Neural cell (in vitro differentiated cells): ENCODE measurements at regions not wholly inside any gene's neighbourhood (a gene's known extent, or its start where the extent isn't known, plus 50 kb on each side); places are given as distances from the start of the nearest gene placed in this dataset.

ENCODE experiments used
- H2AFZ ChIP-seq: fragments of 200-600, 300-800 bp; sonication (generic), shearing (Covaris generic); 2 replicates; pipeline ENCODE4 v1.6.0; 2014; ENCODE audit warnings: low read depth, mild to moderate bottlenecking, antibody characterized with exemption, low read length, moderate library complexity
- H3F3A ChIP-seq: fragments of 200-600 bp; shearing (Covaris generic); 2 replicates; pipeline ENCODE4 v1.6.1; 2016; ENCODE audit warnings: mild to moderate bottlenecking, moderate library complexity, mixed read lengths, antibody characterized with exemption, low read length; ENCODE audit not compliant: insufficient read depth, poor library complexity, severe bottlenecking
- H3K27ac ChIP-seq: fragments of 200-600, 300-800 bp; sonication (generic), shearing (Covaris generic); 2 replicates; pipeline ENCODE4 v1.5.1; 2014; ENCODE audit warnings: mild to moderate bottlenecking, low read length, moderate library complexity
- H3K27me3 ChIP-seq: fragments of 300-800, 200-600 bp; sonication (generic), shearing (Covaris generic); 2 replicates; pipeline ENCODE4 v1.6.0; 2014; ENCODE audit warnings: mild to moderate bottlenecking, low read depth, low read length, moderate library complexity; ENCODE audit not compliant: insufficient read depth
- H3K36me3 ChIP-seq: fragments of 300-800, 200-600 bp; sonication (generic), shearing (Covaris generic); 2 replicates; pipeline ENCODE4 v1.5.1; 2014; ENCODE audit warnings: mild to moderate bottlenecking, antibody characterized with exemption, low read length, moderate library complexity; ENCODE audit not compliant: insufficient read depth
- H3K4me2 ChIP-seq: fragments of 300-800, 200-600 bp; sonication (generic), shearing (Covaris generic); 2 replicates; pipeline ENCODE4 v1.6.0; 2014; ENCODE audit warnings: mild to moderate bottlenecking, low read length
- H3K4me3 ChIP-seq: fragments of 300-800, 200-600 bp; sonication (generic), shearing (Covaris generic); 2 replicates; pipeline ENCODE4 v1.5.1; 2014; ENCODE audit warnings: mild to moderate bottlenecking, low read length, moderate library complexity
- H3K79me2 ChIP-seq: fragments of 200-600 bp; shearing (Covaris generic); replicated peaks from 2 replicates; pipeline ENCODE4 v1.6.0; 2014; ENCODE audit warnings: mild to moderate bottlenecking, low read length, moderate library complexity; ENCODE audit not compliant: insufficient read depth
- H3K9ac ChIP-seq: fragments of 300-800, 200-600 bp; sonication (generic), shearing (Covaris generic); 2 replicates; pipeline ENCODE4 v1.6.1; 2016; ENCODE audit warnings: mild to moderate bottlenecking, low read length, mixed read lengths
- H3K9me2 ChIP-seq: fragments of 200-600 bp; shearing (Covaris generic); 2 replicates; pipeline ENCODE4 v1.6.1; 2016; ENCODE audit warnings: mild to moderate bottlenecking, low read length, mixed read lengths; ENCODE audit not compliant: insufficient read depth
- H3K9me3 ChIP-seq: fragments of 200-600, 300-800 bp; sonication (generic), shearing (Covaris generic); 2 replicates; pipeline ENCODE4 v1.6.1; 2016; ENCODE audit warnings: mild to moderate bottlenecking, mixed run types, low read length, moderate library complexity, mixed read lengths
- H4K20me1 ChIP-seq: fragments of 200-600 bp; shearing (Covaris generic); 2 replicates; pipeline ENCODE4 v1.6.1; 2016; ENCODE audit warnings: mild to moderate bottlenecking, mixed run types; ENCODE audit not compliant: insufficient read depth
- CTCF ChIP-seq: fragments of 450-650 bp; IDR thresholded peaks from 2 replicates; pipeline ENCODE4 v1.5.1; 2014; ENCODE audit warnings: antibody characterized with exemption, mild to moderate bottlenecking, moderate library complexity; ENCODE audit not compliant: poor library complexity, severe bottlenecking
- EP300 ChIP-seq: fragments of 450-650 bp; conservative IDR thresholded peaks from 2 replicates; pipeline ENCODE4 v1.6.1; 2014; ENCODE audit warnings: antibody characterized with exemption, mild to moderate bottlenecking, moderate library complexity; ENCODE audit not compliant: poor library complexity, severe bottlenecking
- EZH2 ChIP-seq: fragments of 200-600, 300-800 bp; shearing (Covaris generic), sonication (generic); IDR thresholded peaks from 2 replicates; pipeline ENCODE4 v1.6.1; 2014; ENCODE audit warnings: antibody characterized with exemption, low read length, borderline replicate concordance, mild to moderate bottlenecking; ENCODE audit not compliant: insufficient read depth, poor library complexity, severe bottlenecking
- MXI1 ChIP-seq: fragments of 450-650 bp; conservative IDR thresholded peaks from 2 replicates; pipeline ENCODE4 v1.6.1; 2014; ENCODE audit warnings: antibody characterized with exemption, mild to moderate bottlenecking; ENCODE audit not compliant: poor library complexity, severe bottlenecking
- POLR2AphosphoS5 ChIP-seq: IDR thresholded peaks from 2 replicates; pipeline ENCODE4 v1.6.1; 2012
- RAD21 ChIP-seq: fragments of 450-650 bp; conservative IDR thresholded peaks from 2 replicates; pipeline ENCODE4 v1.6.1; 2014; ENCODE audit warnings: antibody characterized with exemption, mild to moderate bottlenecking, moderate library complexity
- REST ChIP-seq: IDR thresholded peaks from 2 replicates; pipeline ENCODE4 v1.6.1; 2012; ENCODE audit warnings: borderline replicate concordance
- SMC3 ChIP-seq: fragments of 450-650 bp; conservative IDR thresholded peaks from 2 replicates; pipeline ENCODE4 v1.6.1; 2014; ENCODE audit warnings: antibody characterized with exemption, mild to moderate bottlenecking, moderate library complexity; ENCODE audit not compliant: poor library complexity
- TAF1 ChIP-seq: IDR thresholded peaks from 2 replicates; pipeline ENCODE4 v1.6.1; 2012; ENCODE audit warnings: low read depth

DNA sequence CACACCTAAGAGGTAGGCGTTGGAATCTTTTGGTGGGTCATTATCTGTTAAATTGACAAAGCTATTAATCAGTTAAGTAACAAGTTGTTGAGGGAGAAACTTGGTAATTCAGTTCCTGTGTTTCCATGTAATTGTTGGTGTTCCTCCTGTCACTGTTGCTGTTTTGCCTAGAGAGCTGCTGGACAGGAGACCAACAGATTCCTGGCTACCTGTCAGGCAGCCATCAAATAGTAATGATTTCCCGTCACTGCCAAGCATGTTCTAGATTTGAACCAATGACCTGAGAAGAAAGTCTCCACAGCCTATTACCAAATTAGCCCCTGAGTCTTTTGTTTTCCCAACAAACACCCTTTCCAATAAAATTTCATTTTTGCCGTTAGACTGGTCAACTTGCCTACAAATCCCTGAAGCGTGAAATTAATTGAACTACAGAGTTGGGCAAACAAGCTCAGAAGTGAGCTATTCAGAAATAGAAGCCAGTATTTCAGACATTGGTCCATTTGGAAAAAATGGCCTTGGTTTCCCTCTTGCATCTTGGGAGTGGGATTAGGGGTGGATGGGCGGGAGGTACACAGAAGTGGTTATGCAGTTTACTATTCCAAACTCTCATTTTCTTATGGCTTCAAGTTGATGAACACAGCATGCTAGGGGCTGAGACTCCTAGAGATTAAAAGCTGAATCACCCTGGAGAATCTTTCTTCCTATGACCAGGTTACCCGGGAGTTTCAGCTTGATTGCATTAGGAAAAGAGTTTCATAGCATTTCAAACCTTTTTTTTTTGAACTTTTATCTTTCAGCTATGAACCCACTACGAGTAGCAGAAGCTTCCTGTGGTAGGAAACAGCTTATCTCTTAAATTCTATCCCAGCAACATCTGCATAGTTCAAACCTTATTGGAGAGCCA lies 262.8 kb upstream of the MAF start:
- Histone ChIP-seq H3K79me2 (no peaks in the 10 kb centered on the region), H3K9me2 (no peaks in the 10 kb centered on the region), H4K20me1 (no peaks in the 10 kb centered on the region), H3K27me3 (no peaks in the 10 kb centered on the region), H2AFZ (no peak overlapping the region), H3K4me2 (no peak overlapping the region), H3K9me3 (no peaks in the 10 kb centered on the region), H3K27ac (no peak overlapping the region), H3K4me3 (no peak overlapping the region), H3F3A (no peaks in the 10 kb centered on the region), H3K9ac (no peak overlapping the region), H3K36me3 (no peaks in the 10 kb centered on the region)
- TF ChIP-seq RAD21 = no peak
- TF ChIP-seq REST = no peak
- no peak for TF ChIP-seq EP300

DNA sequence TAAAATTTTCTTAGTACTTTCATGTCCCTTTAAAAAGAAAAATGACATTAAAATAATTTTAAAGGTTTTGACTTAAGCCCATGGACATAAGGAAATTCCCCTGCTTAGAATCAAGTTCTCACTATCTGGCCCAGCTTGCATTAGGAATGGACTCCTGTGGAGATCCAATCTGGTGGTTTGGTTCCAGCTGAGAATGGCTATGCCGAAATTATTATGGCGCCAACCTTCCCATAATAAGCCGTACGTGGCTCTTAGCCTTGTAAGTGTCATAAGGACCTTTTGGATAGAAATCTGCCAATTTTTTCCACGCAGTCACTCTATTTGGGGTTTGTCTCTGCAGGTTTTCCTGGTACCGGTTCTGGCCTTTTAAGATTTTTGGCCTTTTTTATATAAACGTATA lies 262.1 kb upstream of the MAF start:
- H3K4me3 ChIP-seq = no peak overlapping the region
- no peaks in the 10 kb centered on the region for H3K36me3 ChIP-seq
- H3F3A ChIP-seq = no peaks in the 10 kb centered on the region
- H4K20me1 ChIP-seq = no peaks in the 10 kb centered on the region
- TF ChIP-seq EZH2 (no peak), RAD21 (no peak), MXI1 (no peak), POLR2AphosphoS5 (no peak), SMC3 (no peak), TAF1 (no peak), EP300 (no peak), CTCF (no peak), REST (no peak)
- H3K4me2 ChIP-seq = no peak overlapping the region
- no peak overlapping the region for H3K27ac ChIP-seq
- no peaks in the 10 kb centered on the region for H3K9me3 ChIP-seq
- H3K9me2 ChIP-seq = no peaks in the 10 kb centered on the region
- H2AFZ ChIP-seq = no peak overlapping the region
- H3K79me2 ChIP-seq = no peaks in the 10 kb centered on the region
- no peaks in the 10 kb centered on the region for H3K27me3 ChIP-seq
- no peak overlapping the region for H3K9ac ChIP-seq
